ENCODE measurements at regions not wholly inside any gene's neighbourhood (a gene's known extent, or its start where the extent isn't known, plus 50 kb on each side); places are given as distances from the start of the nearest gene placed in this dataset.
A peak's percentile ranks its signal among the peaks of the same experiment; 100 is the strongest.

GRCh38 chr1:65022216-65022615, 55.9 kb upstream of the JAK1 start:
- Mint-ChIP-seq H3K27me3 (ENCODE audit: low read depth in 3 of 3) (peaks cover 0 to 4% (median 1%) of the 10 kb centered on the region in 3 donors), H3K4me3 (no peak overlapping the region), H3K27ac (no peak overlapping the region)

GRCh38 chr1:65025794-65026193, 59.4 kb upstream of the JAK1 start:
- Histone ChIP-seq H3K79me2 (ENCODE audit: insufficient read depth, low read length) (no peaks in the 10 kb centered on the region), H2AFZ (ENCODE audit: insufficient read depth, low read depth, low read length, poor library complexity, severe bottlenecking) (no peak overlapping the region), H3K27me3 (ENCODE audit: control insufficient read depth in 2 of 2, insufficient read depth in 2 of 2, low read length in 2 of 2) (no peaks in the 10 kb centered on the region), H3K9ac (ENCODE audit: insufficient read depth, low read length, poor library complexity, severe bottlenecking) (no peak overlapping the region), H3K4me1 (ENCODE audit: control insufficient read depth in 1 of 2, insufficient read depth in 2 of 2, low read length in 2 of 2) (no peaks in the 10 kb centered on the region), H3K27ac (ENCODE audit: low read depth in 1 of 2, low read length in 2 of 2) (no peak overlapping the region), H3K4me3 (replicated peaks in 1 of 3; ENCODE audit: low read depth in 2 of 3, low read length in 3 of 3) (no peak overlapping the region), H3K9me3 (replicated peaks in 1 of 2; ENCODE audit: control insufficient read depth in 1 of 2, insufficient read depth in 1 of 2, low read length in 2 of 2) (peaks cover 0 to 3% of the 10 kb centered on the region in 2 donors), H3K36me3 (replicated peaks in 1 of 2; ENCODE audit: control insufficient read depth in 1 of 2, insufficient read depth in 2 of 2, low read length in 2 of 2) (no peaks in the 10 kb centered on the region), H3K4me2 (replicated peaks; ENCODE audit: extremely low read depth, low read length, poor library complexity, severe bottlenecking) (no peak overlapping the region), H4K20me1 (ENCODE audit: insufficient read depth, low read length) (peaks cover 35% of the 10 kb centered on the region)
- peaks cover 2% of the 10 kb centered on the region in 2 donors for H3K36me3 Mint-ChIP-seq
- no peak for DNase-seq
- peaks cover 0 to 4% (median 1%) of the 10 kb centered on the region in 3 donors for H3K27me3 Mint-ChIP-seq (ENCODE audit: low read depth in 3 of 3)
- no peak for TF ChIP-seq CTCF (IDR thresholded peaks at IDR 0.05)
- no peak overlapping the region for H3K4me3 Mint-ChIP-seq
- WGBS (ENCODE audit: insufficient coverage): 100% methylated on average over 1 of the region's 3 CpGs
- intact Hi-C loops (cut with micrococcal nuclease): no loop called here
- peaks cover 0 to 6% (median 5%) of the 10 kb centered on the region in 7 donors for H3K9me3 Mint-ChIP-seq
- peaks cover 13% of the 10 kb centered on the region for H3K4me1 Mint-ChIP-seq
- H3K27ac Mint-ChIP-seq: peak overlapping the region in 1 of 7 donors; percentile 76

More at GRCh38 chr1:65022216-65022615, 55.9 kb upstream of the JAK1 start:
- no peak overlapping the region for H3K4me2 ChIP-seq (replicated peaks; ENCODE audit: extremely low read depth, low read length, poor library complexity, severe bottlenecking)
- peaks cover 8% of the 10 kb centered on the region for H3K4me1 Mint-ChIP-seq
- no peaks in the 10 kb centered on the region for H3K79me2 ChIP-seq (ENCODE audit: insufficient read depth, low read length)
- H3K4me1 ChIP-seq (ENCODE audit: control insufficient read depth in 1 of 2, insufficient read depth in 2 of 2, low read length in 2 of 2): no peaks in the 10 kb centered on the region
- intact Hi-C loops (cut with micrococcal nuclease): no loop called here
- peak in 1 of 3 donors; percentile 26 for DNase-seq
- no peaks in the 10 kb centered on the region for H3K9me3 Mint-ChIP-seq
- no peak overlapping the region for H3K27ac ChIP-seq (ENCODE audit: low read depth in 1 of 2, low read length in 2 of 2)
- H2AFZ ChIP-seq (ENCODE audit: insufficient read depth, low read depth, low read length, poor library complexity, severe bottlenecking): no peak overlapping the region
- H3K9ac ChIP-seq (ENCODE audit: insufficient read depth, low read length, poor library complexity, severe bottlenecking): no peak overlapping the region
- no peaks in the 10 kb centered on the region for H3K27me3 ChIP-seq (ENCODE audit: control insufficient read depth in 2 of 2, insufficient read depth in 2 of 2, low read length in 2 of 2)
- no peak for TF ChIP-seq CTCF (IDR thresholded peaks at IDR 0.05)
- H3K4me3 ChIP-seq (replicated peaks in 1 of 3; ENCODE audit: low read depth in 2 of 3, low read length in 3 of 3): no peak overlapping the region
- no peaks in the 10 kb centered on the region for H3K36me3 ChIP-seq (replicated peaks in 1 of 2; ENCODE audit: control insufficient read depth in 1 of 2, insufficient read depth in 2 of 2, low read length in 2 of 2)
- H3K36me3 Mint-ChIP-seq: peaks cover under 1 to 2% of the 10 kb centered on the region in 2 donors
- H3K9me3 ChIP-seq (replicated peaks in 1 of 2; ENCODE audit: control insufficient read depth in 1 of 2, insufficient read depth in 1 of 2, low read length in 2 of 2): no peaks in the 10 kb centered on the region
- peaks cover 23% of the 10 kb centered on the region for H4K20me1 ChIP-seq (ENCODE audit: insufficient read depth, low read length)
